ENCODE measurements at regions not wholly inside any gene's neighbourhood (a gene's known extent, or its start where the extent isn't known, plus 50 kb on each side); places are given as distances from the start of the nearest gene placed in this dataset.

DNA sequence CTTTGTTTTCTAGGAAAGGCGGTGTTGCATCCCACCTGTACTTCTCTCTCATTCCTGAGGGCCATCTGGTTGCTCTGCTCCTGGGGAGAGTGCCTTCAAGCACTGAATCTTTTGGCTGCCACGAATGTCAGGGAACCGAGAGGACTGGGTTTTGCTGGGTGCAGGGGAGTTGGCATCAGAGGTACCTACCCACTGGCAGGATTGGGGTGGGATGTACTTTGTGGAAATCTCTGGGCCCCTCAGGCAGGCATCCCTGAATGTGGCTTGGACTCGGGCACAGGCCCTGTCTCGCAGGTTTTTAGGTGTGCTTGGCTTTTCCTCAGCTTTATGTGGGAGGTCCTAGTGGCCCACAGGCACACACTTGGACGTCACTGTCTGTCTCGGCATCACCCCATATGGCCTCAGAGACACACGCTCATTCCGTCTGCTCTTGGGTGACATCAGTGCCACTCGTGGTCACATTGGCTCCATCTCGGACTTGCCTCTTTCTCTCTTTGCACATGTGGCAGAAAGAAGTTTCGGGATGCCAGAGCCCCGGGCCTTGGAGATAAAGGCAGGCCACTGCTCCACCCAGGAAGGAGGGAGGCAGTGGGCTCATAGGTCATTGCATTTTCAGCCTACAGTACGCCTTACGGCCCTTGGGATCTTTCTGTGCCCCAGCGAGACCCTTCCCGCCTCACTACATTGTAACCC, 325.6 kb downstream of the ZNF716 start:
- TF ChIP-seq TCF7L2 (IDR thresholded peaks at IDR 0.05; ENCODE audit: low read depth, low read length) (no peak), POLR2AphosphoS5 (IDR thresholded peaks at IDR 0.05; ENCODE audit: low read depth, low read length) (no peak), SIN3A (IDR thresholded peaks at IDR 0.05; ENCODE audit: borderline replicate concordance, insufficient read depth, low read depth, low read length) (no peak)
- TF ChIP-seq, protein P1, sequence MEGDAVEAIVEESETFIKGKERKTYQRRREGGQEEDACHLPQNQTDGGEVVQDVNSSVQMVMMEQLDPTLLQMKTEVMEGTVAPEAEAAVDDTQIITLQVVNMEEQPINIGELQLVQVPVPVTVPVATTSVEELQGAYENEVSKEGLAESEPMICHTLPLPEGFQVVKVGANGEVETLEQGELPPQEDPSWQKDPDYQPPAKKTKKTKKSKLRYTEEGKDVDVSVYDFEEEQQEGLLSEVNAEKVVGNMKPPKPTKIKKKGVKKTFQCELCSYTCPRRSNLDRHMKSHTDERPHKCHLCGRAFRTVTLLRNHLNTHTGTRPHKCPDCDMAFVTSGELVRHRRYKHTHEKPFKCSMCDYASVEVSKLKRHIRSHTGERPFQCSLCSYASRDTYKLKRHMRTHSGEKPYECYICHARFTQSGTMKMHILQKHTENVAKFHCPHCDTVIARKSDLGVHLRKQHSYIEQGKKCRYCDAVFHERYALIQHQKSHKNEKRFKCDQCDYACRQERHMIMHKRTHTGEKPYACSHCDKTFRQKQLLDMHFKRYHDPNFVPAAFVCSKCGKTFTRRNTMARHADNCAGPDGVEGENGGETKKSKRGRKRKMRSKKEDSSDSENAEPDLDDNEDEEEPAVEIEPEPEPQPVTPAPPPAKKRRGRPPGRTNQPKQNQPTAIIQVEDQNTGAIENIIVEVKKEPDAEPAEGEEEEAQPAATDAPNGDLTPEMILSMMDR (IDR thresholded peaks at IDR 0.05), result no peak

Data from Panc1 (cell line).